ENCODE measurements at regions not wholly inside any gene's neighbourhood (a gene's known extent, or its start where the extent isn't known, plus 50 kb on each side); places are given as distances from the start of the nearest gene placed in this dataset.

GRCh38 chr1:30540611-30541192, 182.7 kb downstream of the MATN1 start:
- no peak for TF ChIP-seq FOXM1 (IDR thresholded peaks at IDR 0.05; ENCODE audit: borderline replicate concordance)
- TF ChIP-seq BHLHE40 (IDR thresholded peaks at IDR 0.05; ENCODE audit: borderline replicate concordance) = no peak
- no peak for TF ChIP-seq FOXA1 (IDR thresholded peaks at IDR 0.05)
- no peak for TF ChIP-seq NFRKB (IDR thresholded peaks at IDR 0.05)
- no peak for TF ChIP-seq SP1 (IDR thresholded peaks at IDR 0.05)
- TF ChIP-seq FOXK2 (IDR thresholded peaks at IDR 0.05) = no peak
- no peak for TF ChIP-seq PKNOX1 (IDR thresholded peaks at IDR 0.05)
- TF ChIP-seq ELF4 (IDR thresholded peaks at IDR 0.05) = no peak
